OCI-LY7 (cell line): ENCODE measurements at regions not wholly inside any gene's neighbourhood (a gene's known extent, or its start where the extent isn't known, plus 50 kb on each side); places are given as distances from the start of the nearest gene placed in this dataset.

Experiments
- EZH2phosphoT487 ChIP-seq: fragments of 200-600 bp; sonication (generic); IDR thresholded peaks from 2 replicates; pipeline ENCODE4 v1.6.1; 2018; ENCODE audit warnings: low read depth, borderline replicate concordance, mild to moderate bottlenecking, mixed run types, antibody characterized with exemption, low read length, moderate library complexity, mixed read lengths
- TF ChIP-seq, protein P1 (sequence below): fragments of 200-600 bp; sonication (generic); conservative IDR thresholded peaks from 2 replicates; pipeline ENCODE4 v1.5.1; 2014; ENCODE audit warnings: mild to moderate bottlenecking, antibody characterized with exemption, low read length, moderate library complexity, mixed read lengths

- TF ChIP-seq, protein P1, sequence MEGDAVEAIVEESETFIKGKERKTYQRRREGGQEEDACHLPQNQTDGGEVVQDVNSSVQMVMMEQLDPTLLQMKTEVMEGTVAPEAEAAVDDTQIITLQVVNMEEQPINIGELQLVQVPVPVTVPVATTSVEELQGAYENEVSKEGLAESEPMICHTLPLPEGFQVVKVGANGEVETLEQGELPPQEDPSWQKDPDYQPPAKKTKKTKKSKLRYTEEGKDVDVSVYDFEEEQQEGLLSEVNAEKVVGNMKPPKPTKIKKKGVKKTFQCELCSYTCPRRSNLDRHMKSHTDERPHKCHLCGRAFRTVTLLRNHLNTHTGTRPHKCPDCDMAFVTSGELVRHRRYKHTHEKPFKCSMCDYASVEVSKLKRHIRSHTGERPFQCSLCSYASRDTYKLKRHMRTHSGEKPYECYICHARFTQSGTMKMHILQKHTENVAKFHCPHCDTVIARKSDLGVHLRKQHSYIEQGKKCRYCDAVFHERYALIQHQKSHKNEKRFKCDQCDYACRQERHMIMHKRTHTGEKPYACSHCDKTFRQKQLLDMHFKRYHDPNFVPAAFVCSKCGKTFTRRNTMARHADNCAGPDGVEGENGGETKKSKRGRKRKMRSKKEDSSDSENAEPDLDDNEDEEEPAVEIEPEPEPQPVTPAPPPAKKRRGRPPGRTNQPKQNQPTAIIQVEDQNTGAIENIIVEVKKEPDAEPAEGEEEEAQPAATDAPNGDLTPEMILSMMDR: no peak
- TF ChIP-seq EZH2phosphoT487: no peak
These were observed 148.8 kb upstream of the CACNA2D1 start for GRCh38 chr7:82592416-82592815.
